ENCODE measurements at regions not wholly inside any gene's neighbourhood (a gene's known extent, or its start where the extent isn't known, plus 50 kb on each side); places are given as distances from the start of the nearest gene placed in this dataset.

DNA sequence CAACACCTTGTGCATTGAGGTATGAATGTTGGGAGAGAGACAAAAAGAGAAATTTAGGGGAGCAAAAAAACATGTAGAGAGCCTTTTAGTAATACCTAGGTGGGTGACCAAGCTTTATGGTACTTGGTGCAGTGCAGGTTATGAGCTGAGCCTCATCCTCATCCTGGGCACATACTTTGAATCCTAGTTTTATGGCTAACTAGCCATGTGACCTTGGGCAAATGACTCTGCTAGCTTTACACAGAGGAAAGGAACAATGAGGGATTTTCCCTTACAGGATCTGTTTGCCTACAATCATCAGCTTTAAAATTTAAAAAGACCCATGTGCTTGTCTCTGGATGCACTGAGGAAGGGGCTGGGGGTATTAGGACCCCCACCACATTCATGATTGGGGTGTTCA lies 187.8 kb upstream of the ISX start:
- TF ChIP-seq MYC (IDR thresholded peaks at IDR 0.05; ENCODE audit: borderline replicate concordance, low read length) = no peak
- TF ChIP-seq, protein P1, sequence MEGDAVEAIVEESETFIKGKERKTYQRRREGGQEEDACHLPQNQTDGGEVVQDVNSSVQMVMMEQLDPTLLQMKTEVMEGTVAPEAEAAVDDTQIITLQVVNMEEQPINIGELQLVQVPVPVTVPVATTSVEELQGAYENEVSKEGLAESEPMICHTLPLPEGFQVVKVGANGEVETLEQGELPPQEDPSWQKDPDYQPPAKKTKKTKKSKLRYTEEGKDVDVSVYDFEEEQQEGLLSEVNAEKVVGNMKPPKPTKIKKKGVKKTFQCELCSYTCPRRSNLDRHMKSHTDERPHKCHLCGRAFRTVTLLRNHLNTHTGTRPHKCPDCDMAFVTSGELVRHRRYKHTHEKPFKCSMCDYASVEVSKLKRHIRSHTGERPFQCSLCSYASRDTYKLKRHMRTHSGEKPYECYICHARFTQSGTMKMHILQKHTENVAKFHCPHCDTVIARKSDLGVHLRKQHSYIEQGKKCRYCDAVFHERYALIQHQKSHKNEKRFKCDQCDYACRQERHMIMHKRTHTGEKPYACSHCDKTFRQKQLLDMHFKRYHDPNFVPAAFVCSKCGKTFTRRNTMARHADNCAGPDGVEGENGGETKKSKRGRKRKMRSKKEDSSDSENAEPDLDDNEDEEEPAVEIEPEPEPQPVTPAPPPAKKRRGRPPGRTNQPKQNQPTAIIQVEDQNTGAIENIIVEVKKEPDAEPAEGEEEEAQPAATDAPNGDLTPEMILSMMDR (IDR thresholded peaks at IDR 0.05) = no peak
